Bronchial epithelial cell (primary cell): ENCODE measurements at regions not wholly inside any gene's neighbourhood (a gene's known extent, or its start where the extent isn't known, plus 50 kb on each side); places are given as distances from the start of the nearest gene placed in this dataset.

Experiments used
- DNase-seq: peaks from one replicate; pipeline ENCODE4 v3.0.0-alpha.2; 2010; ENCODE audit warnings: low read depth
- FAIRE-seq: peaks from 2 replicates; lab custom pipeline; 2011; peaks lifted over from hg19 to GRCh38; lab: Jason Lieb, UNC
- H3K27me3 ChIP-seq: 2 replicates; pipeline ENCODE4 v1.5.1; 2011; ENCODE audit warnings: low read length; ENCODE audit not compliant: control insufficient read depth, insufficient read depth
- H3K36me3 ChIP-seq: 2 replicates; pipeline ENCODE4 v1.5.1; 2011; ENCODE audit warnings: low read length; ENCODE audit not compliant: control insufficient read depth, insufficient read depth
- H3K4me3 ChIP-seq: 2 replicates; pipeline ENCODE4 v1.5.1; 2011; ENCODE audit warnings: mild to moderate bottlenecking, low read depth, low read length, control low read depth
- TF ChIP-seq, protein P1 (sequence below): IDR thresholded peaks from 2 replicates; pipeline ENCODE4 v1.5.1; 2011; ENCODE audit warnings: mild to moderate bottlenecking, moderate library complexity, low read length, control low read depth, inconsistent platforms; ENCODE audit not compliant: insufficient read depth, severe bottlenecking

GRCh38 chr6:18577491-18577890 is 190.3 kb downstream of the RNF144B start:
- H3K36me3 ChIP-seq: no peaks in the 10 kb centered on the region
- TF ChIP-seq, protein P1, sequence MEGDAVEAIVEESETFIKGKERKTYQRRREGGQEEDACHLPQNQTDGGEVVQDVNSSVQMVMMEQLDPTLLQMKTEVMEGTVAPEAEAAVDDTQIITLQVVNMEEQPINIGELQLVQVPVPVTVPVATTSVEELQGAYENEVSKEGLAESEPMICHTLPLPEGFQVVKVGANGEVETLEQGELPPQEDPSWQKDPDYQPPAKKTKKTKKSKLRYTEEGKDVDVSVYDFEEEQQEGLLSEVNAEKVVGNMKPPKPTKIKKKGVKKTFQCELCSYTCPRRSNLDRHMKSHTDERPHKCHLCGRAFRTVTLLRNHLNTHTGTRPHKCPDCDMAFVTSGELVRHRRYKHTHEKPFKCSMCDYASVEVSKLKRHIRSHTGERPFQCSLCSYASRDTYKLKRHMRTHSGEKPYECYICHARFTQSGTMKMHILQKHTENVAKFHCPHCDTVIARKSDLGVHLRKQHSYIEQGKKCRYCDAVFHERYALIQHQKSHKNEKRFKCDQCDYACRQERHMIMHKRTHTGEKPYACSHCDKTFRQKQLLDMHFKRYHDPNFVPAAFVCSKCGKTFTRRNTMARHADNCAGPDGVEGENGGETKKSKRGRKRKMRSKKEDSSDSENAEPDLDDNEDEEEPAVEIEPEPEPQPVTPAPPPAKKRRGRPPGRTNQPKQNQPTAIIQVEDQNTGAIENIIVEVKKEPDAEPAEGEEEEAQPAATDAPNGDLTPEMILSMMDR: no peak
- no peak overlapping the region for H3K4me3 ChIP-seq
- DNase-seq (no peak), FAIRE-seq (no peak)
- no peaks in the 10 kb centered on the region for H3K27me3 ChIP-seq

DNA sequence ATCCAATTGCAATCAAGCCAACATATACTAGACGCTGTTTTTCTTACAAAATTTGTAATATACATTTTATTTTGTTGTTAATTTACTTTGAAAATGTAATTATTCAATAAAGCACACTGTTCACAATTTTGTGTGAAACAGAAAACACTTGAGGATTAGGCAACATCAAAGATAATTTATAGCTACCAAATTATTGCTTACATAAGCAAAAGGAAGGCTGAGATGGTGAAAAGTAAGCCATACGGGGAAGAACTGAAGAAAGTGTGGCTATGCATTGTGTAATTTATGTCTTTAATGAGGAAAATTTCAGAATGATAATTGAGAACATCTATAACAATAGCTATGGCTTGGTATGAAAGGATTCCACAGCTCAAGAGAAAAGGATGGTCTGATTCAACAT is 192.0 kb downstream of the RNF144B start:
- DNase-seq: no peak
- TF ChIP-seq, protein P1: no peak
- H3K27me3 ChIP-seq: no peaks in the 10 kb centered on the region
- FAIRE-seq: no peak
- H3K36me3 ChIP-seq: no peaks in the 10 kb centered on the region
- no peak overlapping the region for H3K4me3 ChIP-seq

GRCh38 chr6:18579869-18580268 is 192.7 kb downstream of the RNF144B start:
- FAIRE-seq (no peak), DNase-seq (no peak)
- no peaks in the 10 kb centered on the region for H3K36me3 ChIP-seq
- no peaks in the 10 kb centered on the region for H3K27me3 ChIP-seq
- no peak overlapping the region for H3K4me3 ChIP-seq
- TF ChIP-seq, protein P1: no peak

- Histone ChIP-seq H3K4me3 (no peak overlapping the region), H3K36me3 (no peaks in the 10 kb centered on the region), H3K27me3 (no peaks in the 10 kb centered on the region)
- TF ChIP-seq, protein P1: no peak
- DNase-seq: no peak
- FAIRE-seq: no peak
Observed at GRCh38 chr6:18584372-18584771, 197.2 kb downstream of the RNF144B start.

GRCh38 chr6:18585032-18585573 is 198.0 kb downstream of the RNF144B start:
- TF ChIP-seq, protein P1: no peak
- FAIRE-seq (no peak), DNase-seq (peak; percentile 76)
- H3K27me3 ChIP-seq: no peaks in the 10 kb centered on the region
- no peak overlapping the region for H3K4me3 ChIP-seq
- H3K36me3 ChIP-seq: no peaks in the 10 kb centered on the region

- H3K4me3 ChIP-seq: no peak overlapping the region
- FAIRE-seq: no peak
- TF ChIP-seq, protein P1: no peak
- no peaks in the 10 kb centered on the region for H3K36me3 ChIP-seq
- no peak for DNase-seq
- H3K27me3 ChIP-seq: no peaks in the 10 kb centered on the region
Observed at GRCh38 chr6:18586133-18586532, 199.0 kb downstream of the RNF144B start.
